ENCODE measurements at regions not wholly inside any gene's neighbourhood (a gene's known extent, or its start where the extent isn't known, plus 50 kb on each side); places are given as distances from the start of the nearest gene placed in this dataset.

GRCh38 chr20:57800791-57801430, 91.1 kb upstream of the PMEPA1 start (continued):
- TF ChIP-seq ETS1 (IDR thresholded peaks at IDR 0.05) (no peak), POLR2AphosphoS5 (IDR thresholded peaks at IDR 0.05; ENCODE audit: low read depth) (no peak), REST (IDR thresholded peaks at IDR 0.05; ENCODE audit: unreplicated experiment) (no peak)

- H3K27ac Mint-ChIP-seq, result no peak overlapping the region
- Histone ChIP-seq H3K9me2 (ENCODE audit: insufficient read depth) (no peaks in the 10 kb centered on the region), H3F3A (replicated peaks; ENCODE audit: low read depth) (no peaks in the 10 kb centered on the region), H2AFZ (no peak overlapping the region), H3K4me1 (ENCODE audit: insufficient read depth) (no peaks in the 10 kb centered on the region), H3K27me3 (ENCODE audit: insufficient read depth) (no peaks in the 10 kb centered on the region), H4K20me1 (replicated peaks; ENCODE audit: insufficient read depth) (no peaks in the 10 kb centered on the region), H3K36me3 (ENCODE audit: insufficient read depth) (no peaks in the 10 kb centered on the region), H3K79me2 (replicated peaks; ENCODE audit: insufficient read depth) (no peaks in the 10 kb centered on the region), H3K4me2 (no peak overlapping the region), H3K4me3 (no peak overlapping the region), H3K27ac (ENCODE audit: low read depth) (no peak overlapping the region)
- no peaks in the 10 kb centered on the region for H3K36me3 Mint-ChIP-seq (ENCODE audit: low read depth)
- ATAC-seq (no peak), DNase-seq (ENCODE audit: low spot score) (no peak)
- H3K9me3 Mint-ChIP-seq, result no peaks in the 10 kb centered on the region
- no peak overlapping the region for H3K4me3 Mint-ChIP-seq
- peaks cover 1% of the 10 kb centered on the region for H3K27me3 Mint-ChIP-seq (ENCODE audit: insufficient read depth, low read depth, poor library complexity)
- 0 out of 3 replicates have a peak, but pooled peaks cover 2% of the 10 kb centered on the region for H3K4me1 Mint-ChIP-seq
- TF ChIP-seq CTCF (conservative IDR thresholded peaks at IDR 0.05; ENCODE audit: low read depth in 2 of 2) (no peak), STAT1 (IDR thresholded peaks at IDR 0.05; ENCODE audit: unreplicated experiment) (no peak), EZH2phosphoT487 (IDR thresholded peaks at IDR 0.05; ENCODE audit: unreplicated experiment) (no peak), REST (IDR thresholded peaks at IDR 0.05; ENCODE audit: unreplicated experiment) (no peak), ZNF114 (CRISPR knock-in tag; IDR thresholded peaks at IDR 0.05) (no peak), CREB1 (CRISPR knock-in tag; IDR thresholded peaks at IDR 0.05; ENCODE audit: low read depth) (no peak), ZNF331 (CRISPR knock-in tag; IDR thresholded peaks at IDR 0.05; ENCODE audit: low read depth) (no peak), NANOG (IDR thresholded peaks at IDR 0.05; ENCODE audit: borderline replicate concordance) (no peak), ETS1 (IDR thresholded peaks at IDR 0.05) (no peak), JUNB (IDR thresholded peaks at IDR 0.05; ENCODE audit: unreplicated experiment) (no peak), POLR2AphosphoS5 (IDR thresholded peaks at IDR 0.05; ENCODE audit: low read depth) (no peak)
These were observed 87.6 kb upstream of the PMEPA1 start for GRCh38 chr20:57797401-57797800.
